ENCODE measurements at regions not wholly inside any gene's neighbourhood (a gene's known extent, or its start where the extent isn't known, plus 50 kb on each side); places are given as distances from the start of the nearest gene placed in this dataset.
"Not testable (repeated sequence)": the region's sequence is repeated elsewhere in the genome, so short reads cannot be mapped to it uniquely, and the experiment has no call there.

GRCh38 chrX:34350561-34351335, 218.6 kb upstream of the FAM47A start:
- Histone ChIP-seq H3K27ac (no peak overlapping the region), H3K36me3 (no peaks in the 10 kb centered on the region), H3K4me3 (no peak overlapping the region), H3K27me3 (no peaks in the 10 kb centered on the region), H3K4me1 (no peaks in the 10 kb centered on the region), H3K9me3 (replicated peaks) (no peaks in the 10 kb centered on the region)
- DNase-seq, result no peak

- no peaks in the 10 kb centered on the region for H3K36me3 ChIP-seq
- H3K4me3 ChIP-seq, result no peak overlapping the region
- H3K27ac ChIP-seq, result no peak overlapping the region
- DNase-seq, result no peak
- H3K27me3 ChIP-seq, result no peaks in the 10 kb centered on the region
- no peaks in the 10 kb centered on the region for H3K9me3 ChIP-seq (replicated peaks)
- H3K4me1 ChIP-seq, result no peaks in the 10 kb centered on the region
These were observed 210.9 kb upstream of the FAM47A start for GRCh38 chrX:34343001-34343400.

GRCh38 chrX:34341814-34342213, 209.7 kb upstream of the FAM47A start:
- no peaks in the 10 kb centered on the region for H3K36me3 ChIP-seq
- H3K4me1 ChIP-seq, result no peaks in the 10 kb centered on the region
- no peak overlapping the region for H3K27ac ChIP-seq
- no peak for DNase-seq
- H3K9me3 ChIP-seq (replicated peaks), result no peaks in the 10 kb centered on the region
- H3K4me3 ChIP-seq, result no peak overlapping the region
- no peaks in the 10 kb centered on the region for H3K27me3 ChIP-seq

GRCh38 chrX:34341258-34341657, 209.1 kb upstream of the FAM47A start:
- Histone ChIP-seq H3K4me3 (no peak overlapping the region), H3K27ac (no peak overlapping the region), H3K4me1 (no peaks in the 10 kb centered on the region), H3K27me3 (no peaks in the 10 kb centered on the region), H3K9me3 (replicated peaks) (no peaks in the 10 kb centered on the region), H3K36me3 (no peaks in the 10 kb centered on the region)
- peak in 1 of 2 experiments; percentile 7 for DNase-seq

GRCh38 chrX:34338046-34338445, 205.9 kb upstream of the FAM47A start:
- H3K27ac ChIP-seq, result no peak overlapping the region
- no peaks in the 10 kb centered on the region for H3K9me3 ChIP-seq (replicated peaks)
- H3K4me1 ChIP-seq, result no peaks in the 10 kb centered on the region
- no peaks in the 10 kb centered on the region for H3K36me3 ChIP-seq
- H3K27me3 ChIP-seq, result no peaks in the 10 kb centered on the region
- no peak overlapping the region for H3K4me3 ChIP-seq
- no peak for DNase-seq

GRCh38 chrX:34335376-34335775, 203.3 kb upstream of the FAM47A start:
- not testable (repeated sequence) for H3K4me1 ChIP-seq; H3K4me3 ChIP-seq; H3K9me3 ChIP-seq (replicated peaks); H3K36me3 ChIP-seq; DNase-seq; H3K27me3 ChIP-seq; H3K27ac ChIP-seq

- Histone ChIP-seq H3K36me3 (no peaks in the 10 kb centered on the region), H3K27me3 (no peaks in the 10 kb centered on the region), H3K27ac (no peak overlapping the region), H3K9me3 (replicated peaks) (no peaks in the 10 kb centered on the region), H3K4me1 (no peaks in the 10 kb centered on the region), H3K4me3 (no peak overlapping the region)
- DNase-seq, result peak in 1 of 2 experiments; percentile 24
These were observed 200.2 kb upstream of the FAM47A start for GRCh38 chrX:34332334-34332733.

- Histone ChIP-seq H3K9me3 (replicated peaks) (no peaks in the 10 kb centered on the region), H3K4me1 (no peaks in the 10 kb centered on the region), H3K4me3 (no peak overlapping the region), H3K27ac (no peak overlapping the region), H3K36me3 (no peaks in the 10 kb centered on the region), H3K27me3 (no peaks in the 10 kb centered on the region)
- no peak for DNase-seq
These were observed 193.3 kb upstream of the FAM47A start for GRCh38 chrX:34325460-34325859.

GRCh38 chrX:34320424-34320823, 188.3 kb upstream of the FAM47A start:
- H3K4me1 ChIP-seq; H3K27ac ChIP-seq; H3K36me3 ChIP-seq; DNase-seq; H3K9me3 ChIP-seq (replicated peaks); H3K4me3 ChIP-seq; H3K27me3 ChIP-seq: not testable (repeated sequence)

- no peaks in the 10 kb centered on the region for H3K9me3 ChIP-seq (replicated peaks)
- no peak overlapping the region for H3K27ac ChIP-seq
- no peak overlapping the region for H3K4me3 ChIP-seq
- peak; percentile 11 to 51 for DNase-seq
- no peaks in the 10 kb centered on the region for H3K27me3 ChIP-seq
- no peaks in the 10 kb centered on the region for H3K36me3 ChIP-seq
- H3K4me1 ChIP-seq, result no peaks in the 10 kb centered on the region
These were observed 168.8 kb upstream of the FAM47A start for GRCh38 chrX:34300871-34301270.

GRCh38 chrX:34299451-34299967, 167.4 kb upstream of the FAM47A start:
- H3K4me1 ChIP-seq, result no peaks in the 10 kb centered on the region

GRCh38 chrX:34294665-34295064, 162.6 kb upstream of the FAM47A start:
- Histone ChIP-seq H3K4me3 (no peak overlapping the region), H3K27ac (no peak overlapping the region), H3K27me3 (no peaks in the 10 kb centered on the region), H3K4me1 (no peaks in the 10 kb centered on the region), H3K9me3 (replicated peaks) (no peaks in the 10 kb centered on the region), H3K36me3 (no peaks in the 10 kb centered on the region)
- DNase-seq, result no peak

More at GRCh38 chrX:34299451-34299967, 167.4 kb upstream of the FAM47A start:
- DNase-seq, result no peak
- H3K9me3 ChIP-seq (replicated peaks), result no peaks in the 10 kb centered on the region
- H3K27me3 ChIP-seq, result no peaks in the 10 kb centered on the region
- no peak overlapping the region for H3K27ac ChIP-seq
- no peak overlapping the region for H3K4me3 ChIP-seq
- no peaks in the 10 kb centered on the region for H3K36me3 ChIP-seq

GRCh38 chrX:34288782-34289181, 156.7 kb upstream of the FAM47A start:
- H3K27me3 ChIP-seq, result no peaks in the 10 kb centered on the region
- no peaks in the 10 kb centered on the region for H3K36me3 ChIP-seq
- no peak overlapping the region for H3K27ac ChIP-seq
- no peaks in the 10 kb centered on the region for H3K9me3 ChIP-seq (replicated peaks)
- no peaks in the 10 kb centered on the region for H3K4me1 ChIP-seq
- no peak overlapping the region for H3K4me3 ChIP-seq
- no peak for DNase-seq

- H3K9me3 ChIP-seq (replicated peaks), result no peaks in the 10 kb centered on the region
- H3K27ac ChIP-seq, result no peak overlapping the region
- DNase-seq, result no peak
- H3K27me3 ChIP-seq, result no peaks in the 10 kb centered on the region
- H3K4me3 ChIP-seq, result no peak overlapping the region
- H3K36me3 ChIP-seq, result no peaks in the 10 kb centered on the region
- no peaks in the 10 kb centered on the region for H3K4me1 ChIP-seq
These were observed 147.9 kb upstream of the FAM47A start for GRCh38 chrX:34279866-34280560.

GRCh38 chrX:34275699-34276098, 143.6 kb upstream of the FAM47A start:
- Histone ChIP-seq H3K4me1 (no peaks in the 10 kb centered on the region), H3K36me3 (no peaks in the 10 kb centered on the region), H3K4me3 (no peak overlapping the region), H3K27me3 (no peaks in the 10 kb centered on the region), H3K9me3 (replicated peaks) (no peaks in the 10 kb centered on the region), H3K27ac (no peak overlapping the region)
- DNase-seq, result no peak
